Left kidney (tissue), 1 donor: ENCODE measurements at regions not wholly inside any gene's neighbourhood (a gene's known extent, or its start where the extent isn't known, plus 50 kb on each side); places are given as distances from the start of the nearest gene placed in this dataset.
A peak's percentile ranks its signal among the peaks of the same experiment; 100 is the strongest.
"Not testable (repeated sequence)": the region's sequence is repeated elsewhere in the genome, so short reads cannot be mapped to it uniquely, and the experiment has no call there.

ENCODE experiments used
- DNase-seq: peaks from one replicate; pipeline ENCODE4 v3.0.0-alpha.2; 2013

DNA sequence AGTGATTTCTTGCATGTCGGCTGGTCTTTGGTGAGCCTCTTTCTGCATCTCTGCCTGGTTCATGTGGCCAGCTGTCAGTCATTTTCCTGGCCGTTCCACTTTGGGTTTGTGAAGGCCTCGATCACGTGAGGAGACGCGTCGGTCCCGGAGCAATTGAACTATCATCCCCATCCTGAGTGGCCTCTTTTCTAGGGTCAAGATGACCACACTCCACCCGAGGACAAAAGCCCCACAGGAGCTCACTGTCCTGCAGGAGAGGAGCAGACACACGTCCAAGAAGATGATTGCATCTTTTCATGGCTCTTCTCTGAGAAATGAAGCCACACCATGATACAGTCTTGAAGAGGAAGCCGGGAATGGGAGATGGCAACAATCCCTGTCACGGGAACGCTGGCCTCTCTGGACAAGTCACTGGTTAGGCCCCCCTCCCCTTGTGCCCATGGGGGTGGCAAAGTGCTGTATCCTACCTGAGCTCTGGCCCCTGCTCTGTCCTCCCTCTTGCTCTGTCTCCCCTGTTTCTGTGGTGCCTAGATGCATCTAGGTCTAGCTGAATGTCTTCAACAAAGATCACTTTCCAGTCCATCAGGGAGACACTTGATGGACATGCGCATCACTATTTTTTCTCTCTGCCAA is 291.4 kb upstream of the ZNF337 start:
- not testable (repeated sequence) for DNase-seq

DNA sequence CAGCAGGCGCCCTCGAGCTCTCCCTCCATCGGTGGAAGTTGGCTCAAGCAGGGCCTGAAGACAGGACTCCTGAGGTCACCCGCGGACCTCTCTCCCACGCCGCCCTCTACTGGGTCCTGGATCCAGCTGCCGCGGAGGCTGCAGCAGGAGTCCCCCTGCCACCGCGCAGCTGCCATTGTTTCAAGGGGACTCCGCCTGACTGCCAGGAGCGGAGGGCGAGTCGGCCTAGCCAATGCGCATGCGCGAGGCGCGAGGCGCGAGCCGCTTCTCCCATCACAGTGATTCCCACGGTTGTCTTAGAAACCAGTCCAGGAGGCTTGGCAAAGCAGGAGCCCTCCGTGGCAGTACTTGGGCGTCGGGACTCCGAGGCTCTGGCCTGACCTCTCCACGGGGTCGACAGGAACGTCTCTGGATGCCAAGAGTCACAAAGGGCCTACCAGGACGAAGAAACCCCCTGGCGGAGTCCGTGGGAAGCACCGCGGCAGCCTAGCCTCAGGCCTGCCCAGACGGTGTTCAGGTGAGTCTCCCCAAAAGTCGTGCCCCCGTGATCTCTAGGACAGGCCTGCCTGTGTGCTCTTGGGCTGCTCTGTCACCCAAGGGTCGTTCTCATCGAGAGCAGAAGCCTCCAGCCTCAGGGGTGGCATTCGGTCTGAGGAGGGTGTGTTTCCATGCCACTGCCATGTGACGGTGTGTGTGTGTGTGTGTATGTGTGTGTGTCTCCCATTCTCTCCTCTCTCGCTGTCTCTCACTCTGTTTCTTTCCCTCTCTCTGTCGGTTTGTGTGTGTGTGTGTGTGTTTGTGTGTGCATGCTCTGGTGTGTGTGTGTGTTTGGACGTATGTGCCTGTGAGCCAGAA is 290.6 kb upstream of the ZNF337 start:
- DNase-seq = no peak

DNA sequence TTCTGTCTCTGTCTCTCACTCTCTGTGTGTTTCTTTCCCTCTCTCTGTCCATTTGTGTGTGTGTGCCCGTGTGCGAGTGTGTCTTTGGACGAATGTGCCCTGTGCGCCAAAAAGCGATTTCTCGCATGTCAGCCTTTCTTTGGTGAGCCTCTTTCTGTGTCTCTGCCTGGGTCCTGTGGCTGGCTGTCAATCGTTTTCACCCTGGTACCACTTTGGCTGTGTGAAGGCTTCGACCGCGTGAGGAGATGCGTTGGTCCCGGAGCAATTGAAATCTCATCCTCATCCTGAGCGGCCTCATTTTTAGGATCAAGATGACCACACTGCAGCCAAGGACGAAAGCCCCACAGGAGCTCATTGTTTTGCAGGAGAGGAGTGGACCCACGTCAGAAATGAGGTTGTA is 288.9 kb upstream of the ZNF337 start:
- no peak for DNase-seq

DNA sequence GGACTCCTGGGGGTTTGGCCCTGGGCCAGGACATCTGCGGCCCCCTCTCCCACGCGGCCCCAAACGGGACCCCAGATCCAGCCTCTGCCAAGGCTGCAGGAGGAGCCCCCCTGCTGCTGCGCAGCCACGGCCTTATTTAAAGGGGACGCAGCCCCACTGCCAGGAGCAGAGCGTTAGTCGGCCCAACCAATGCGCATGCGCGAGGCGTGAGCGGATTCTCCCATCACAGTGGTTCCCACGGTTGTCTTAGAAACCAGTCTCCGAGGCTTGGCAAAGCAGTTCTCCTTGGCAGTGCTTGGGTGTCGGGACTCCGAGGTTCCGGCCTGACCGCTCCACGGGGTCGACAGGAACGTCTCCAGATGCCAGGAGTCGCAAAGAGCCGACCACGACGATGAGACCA is 288.3 kb upstream of the ZNF337 start:
- no peak for DNase-seq

DNA sequence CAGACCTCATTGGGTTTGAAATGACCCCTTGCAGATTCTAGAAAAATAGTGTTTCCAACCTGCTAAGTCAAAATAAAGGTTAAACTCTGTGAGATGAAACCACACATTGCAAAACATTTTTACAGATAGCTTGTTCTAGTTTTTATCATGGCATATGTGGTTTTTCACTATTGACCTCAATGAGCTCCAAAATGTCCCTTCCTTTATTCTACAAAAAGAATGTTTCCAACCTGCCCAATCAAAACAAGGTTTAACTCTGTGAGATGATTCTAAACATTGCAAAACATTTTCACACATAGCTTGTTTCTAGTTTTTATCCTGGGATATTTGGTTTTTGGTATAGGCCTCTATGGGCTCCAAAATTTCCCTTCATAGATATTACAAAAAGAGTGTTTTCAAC is 286.0 kb upstream of the ZNF337 start:
- not testable (repeated sequence) for DNase-seq

DNA sequence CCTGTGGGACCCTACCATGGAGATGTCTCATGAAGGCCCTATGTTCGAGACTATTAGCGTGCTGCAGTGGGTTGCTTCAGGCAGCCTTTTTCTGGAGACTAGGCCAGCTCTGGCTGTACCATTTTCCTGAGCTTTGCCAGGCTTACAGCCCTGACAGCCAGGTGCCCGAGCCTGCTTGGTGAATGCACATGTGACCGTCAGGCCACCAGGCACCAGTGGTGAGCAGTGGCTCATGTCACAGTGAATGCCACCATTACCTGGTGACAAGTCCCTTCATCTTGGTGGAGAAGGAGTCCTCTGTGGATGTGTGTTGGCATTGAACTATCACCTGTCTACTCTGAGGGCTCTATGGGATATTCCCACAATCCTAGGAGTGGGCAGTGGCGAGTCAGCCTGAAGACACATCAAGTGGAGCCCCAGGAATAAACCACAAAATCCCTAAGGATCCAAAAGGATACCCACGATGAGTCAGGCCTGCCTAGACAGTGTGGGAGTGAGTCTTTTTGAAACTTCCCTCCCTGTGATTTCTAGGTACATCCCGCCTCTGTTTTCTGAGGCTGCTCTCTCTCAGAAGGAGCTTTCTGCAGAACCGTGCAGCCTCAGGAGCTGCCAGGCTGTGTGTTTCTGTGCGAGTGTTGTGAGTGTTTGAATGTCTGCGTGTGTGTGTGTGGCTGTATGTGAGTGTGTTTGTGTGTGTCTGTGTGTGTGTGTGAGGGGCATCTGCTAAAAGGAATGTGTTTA is 282.0 kb upstream of the ZNF337 start:
- DNase-seq = not testable (repeated sequence)

DNA sequence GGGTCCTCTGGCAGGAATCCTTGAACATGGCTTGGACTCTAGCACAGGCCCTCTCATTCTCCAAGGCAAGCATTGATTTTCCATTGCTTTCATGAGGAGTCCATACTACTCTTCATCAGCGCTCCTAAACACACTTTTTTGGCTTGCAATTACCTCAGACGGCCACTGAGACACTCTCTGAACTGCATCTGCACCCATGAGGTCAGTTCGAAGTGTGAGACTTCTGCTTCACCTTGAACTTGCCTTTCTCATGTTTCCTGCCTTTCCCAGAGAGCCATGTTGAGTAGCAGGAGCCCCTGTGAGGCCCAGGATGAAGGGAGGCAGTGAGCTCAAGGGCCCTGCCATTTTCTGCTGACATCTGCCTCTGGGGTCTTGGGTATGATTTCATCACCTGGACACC is 279.2 kb upstream of the ZNF337 start:
- DNase-seq = not testable (repeated sequence)

DNA sequence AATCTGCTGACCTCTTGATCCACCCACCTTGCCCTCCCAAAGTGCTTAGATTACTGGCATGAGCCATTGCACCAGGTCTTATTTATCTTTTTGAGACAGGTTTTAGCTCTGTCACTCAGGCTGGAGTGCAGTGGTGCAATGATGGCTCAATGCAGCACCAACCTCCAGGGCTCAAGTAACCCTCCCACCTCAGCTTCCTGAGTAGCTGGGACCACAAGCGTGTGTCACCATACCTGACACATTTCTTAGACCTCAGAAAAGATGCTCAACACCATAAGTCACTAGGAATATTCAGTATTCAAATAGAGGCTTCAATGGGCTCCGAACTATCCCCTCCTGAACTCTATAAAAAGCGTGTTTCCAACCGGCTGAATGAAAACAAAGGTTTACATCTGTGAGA is 268.6 kb upstream of the ZNF337 start:
- DNase-seq = not testable (repeated sequence)

DNA sequence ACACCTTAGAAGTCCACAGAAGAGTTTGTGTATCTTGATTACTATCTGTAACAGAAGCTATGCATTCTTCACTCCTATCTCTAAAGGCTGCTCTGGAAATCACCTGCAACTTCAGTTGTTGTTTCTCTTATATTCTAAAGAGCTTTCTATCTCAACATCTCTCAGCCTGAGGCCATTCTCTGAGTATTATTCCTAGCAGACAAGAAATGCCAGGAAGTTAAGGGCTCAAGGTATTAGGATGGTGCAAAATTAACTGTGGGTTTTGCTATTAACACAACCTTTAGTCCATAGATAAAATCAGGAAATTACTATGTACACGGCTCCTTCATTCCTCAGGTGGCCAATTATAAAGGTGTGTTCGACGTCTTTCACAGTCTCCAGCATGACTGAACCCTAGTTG is 257.2 kb upstream of the ZNF337 start:
- DNase-seq = not testable (repeated sequence)

DNA sequence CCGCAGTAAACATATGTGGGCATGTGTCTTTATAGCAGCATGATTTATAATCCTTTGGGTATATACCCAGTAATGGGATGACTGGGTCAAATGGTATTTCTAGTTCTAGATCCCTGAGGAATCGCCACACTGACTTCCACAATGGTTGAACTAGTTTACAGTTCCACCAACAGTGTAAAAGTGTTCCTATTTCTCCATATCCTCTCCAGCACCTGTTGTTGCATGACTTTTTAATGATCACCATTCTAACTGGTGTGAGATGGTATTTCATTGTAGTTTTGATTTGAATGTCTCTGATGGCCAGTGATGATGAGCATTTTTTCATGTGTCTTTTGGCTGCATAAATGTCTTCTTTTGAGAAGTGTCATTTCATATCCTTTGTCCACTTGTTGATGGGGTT is 238.6 kb upstream of the ZNF337 start:
- DNase-seq = not testable (repeated sequence)

DNA sequence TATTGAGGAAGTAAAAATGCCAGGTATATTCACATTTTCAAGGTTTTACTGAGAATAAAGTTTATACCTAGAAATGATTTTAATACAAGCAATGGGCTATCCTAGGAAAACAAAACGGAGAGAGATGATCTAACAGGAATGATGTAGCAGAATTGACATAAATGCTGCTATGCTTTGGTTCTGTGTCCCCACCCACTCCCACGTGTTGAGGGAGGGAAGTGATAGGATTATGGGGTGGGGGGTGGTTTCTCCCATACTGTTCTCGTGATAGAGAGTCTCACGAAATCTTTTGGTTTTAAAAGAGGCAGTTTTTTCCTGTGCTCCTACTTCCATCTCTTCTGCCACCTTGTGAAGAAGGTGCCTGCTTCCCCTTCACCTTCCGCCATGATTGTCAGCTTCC is 236.2 kb upstream of the ZNF337 start:
- not testable (repeated sequence) for DNase-seq

DNA sequence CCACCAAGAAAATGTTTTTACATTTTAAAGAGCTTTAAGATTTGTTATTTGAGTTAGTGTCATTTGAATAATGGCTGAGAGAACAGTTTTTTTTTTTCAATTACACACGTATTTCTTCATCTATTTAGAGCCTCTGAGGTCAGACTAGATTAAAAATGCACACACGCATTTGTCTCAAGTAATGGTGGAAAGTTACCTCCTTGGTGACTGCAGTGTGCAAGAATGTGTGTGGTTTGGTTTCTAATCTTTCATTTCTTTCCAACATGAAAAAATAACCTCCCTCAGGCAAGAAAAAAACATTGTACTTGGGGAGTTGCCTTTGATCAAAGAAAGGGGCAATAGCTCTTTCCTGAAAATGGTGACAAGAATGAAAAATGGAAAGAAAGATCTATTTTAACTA is 235.5 kb upstream of the ZNF337 start:
- DNase-seq = not testable (repeated sequence)

DNA sequence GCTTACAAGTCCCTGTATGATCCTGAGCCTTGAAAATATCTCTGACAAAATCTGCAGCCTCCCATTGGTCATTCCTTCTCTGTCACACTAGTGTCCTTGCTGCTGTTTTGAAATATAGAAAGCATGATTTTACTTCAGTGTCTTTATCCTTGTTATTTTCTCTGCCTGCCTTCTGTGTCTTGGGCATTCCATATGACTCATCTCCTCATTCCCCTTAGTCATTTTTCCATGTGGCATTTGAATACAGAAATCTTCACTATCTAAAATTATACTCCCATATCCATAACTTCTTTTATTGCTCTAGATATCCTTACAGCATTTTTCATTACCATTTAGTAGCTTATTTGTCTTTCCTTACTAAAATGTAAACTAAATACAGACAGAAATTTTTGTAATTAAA is 205.7 kb upstream of the ZNF337 start:
- not testable (repeated sequence) for DNase-seq

DNA sequence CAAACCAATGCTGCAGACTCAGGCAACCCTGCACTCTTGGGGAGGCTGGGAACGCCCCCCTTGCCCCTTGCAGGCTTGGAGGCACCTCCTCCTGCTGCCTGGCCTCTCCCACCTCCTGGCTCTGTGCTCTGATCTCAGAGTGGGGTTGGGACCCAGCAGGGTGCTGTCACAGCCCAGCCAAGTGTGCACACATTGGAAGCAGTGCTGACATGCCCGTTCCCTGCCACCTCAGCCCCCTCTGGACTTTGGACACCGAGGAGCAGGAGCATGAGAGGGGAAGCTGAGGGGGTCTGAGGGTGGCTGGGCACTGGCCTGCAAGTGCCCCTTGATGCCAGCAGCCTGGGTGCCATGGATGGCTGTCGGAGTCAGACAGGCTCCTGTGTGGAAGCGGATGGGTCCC is 202.0 kb upstream of the ZNF337 start:
- DNase-seq = not testable (repeated sequence)

DNA sequence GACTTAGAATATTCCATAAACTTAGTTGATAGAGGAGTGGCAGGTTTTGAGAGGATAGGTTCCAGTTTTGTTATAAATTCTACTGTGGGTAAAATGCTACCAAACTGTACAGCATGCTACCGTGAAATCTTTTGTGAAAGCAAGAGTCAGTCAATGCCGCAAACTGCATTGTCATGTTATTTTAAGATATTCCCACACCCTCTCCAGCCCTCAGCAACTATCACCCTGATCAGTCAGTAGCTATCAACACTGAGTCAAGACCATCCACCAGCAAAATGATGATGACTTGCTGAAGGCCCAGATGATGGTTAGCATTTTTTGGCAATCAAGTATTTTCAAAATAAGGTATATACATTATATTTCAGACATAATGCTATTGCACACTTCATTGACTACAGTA is 182.4 kb upstream of the ZNF337 start:
- DNase-seq = not testable (repeated sequence)

DNA sequence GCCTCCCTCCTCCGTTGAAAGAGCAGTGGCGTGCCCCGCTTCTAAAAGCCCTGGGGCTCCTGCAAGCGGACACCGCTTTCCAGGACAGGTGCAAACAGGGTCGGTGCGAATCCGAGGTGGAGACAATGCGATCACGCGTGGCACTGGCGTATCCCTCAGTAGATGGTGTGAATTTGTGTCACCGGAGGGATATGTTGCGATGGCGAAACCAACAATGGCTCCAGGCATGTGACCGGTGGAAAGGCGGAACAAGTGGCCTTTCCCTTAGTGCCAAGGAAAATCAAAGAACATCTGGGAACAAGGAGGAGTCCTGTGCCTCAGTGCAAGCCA is 172.0 kb upstream of the ZNF337 start:
- DNase-seq = not testable (repeated sequence)

DNA sequence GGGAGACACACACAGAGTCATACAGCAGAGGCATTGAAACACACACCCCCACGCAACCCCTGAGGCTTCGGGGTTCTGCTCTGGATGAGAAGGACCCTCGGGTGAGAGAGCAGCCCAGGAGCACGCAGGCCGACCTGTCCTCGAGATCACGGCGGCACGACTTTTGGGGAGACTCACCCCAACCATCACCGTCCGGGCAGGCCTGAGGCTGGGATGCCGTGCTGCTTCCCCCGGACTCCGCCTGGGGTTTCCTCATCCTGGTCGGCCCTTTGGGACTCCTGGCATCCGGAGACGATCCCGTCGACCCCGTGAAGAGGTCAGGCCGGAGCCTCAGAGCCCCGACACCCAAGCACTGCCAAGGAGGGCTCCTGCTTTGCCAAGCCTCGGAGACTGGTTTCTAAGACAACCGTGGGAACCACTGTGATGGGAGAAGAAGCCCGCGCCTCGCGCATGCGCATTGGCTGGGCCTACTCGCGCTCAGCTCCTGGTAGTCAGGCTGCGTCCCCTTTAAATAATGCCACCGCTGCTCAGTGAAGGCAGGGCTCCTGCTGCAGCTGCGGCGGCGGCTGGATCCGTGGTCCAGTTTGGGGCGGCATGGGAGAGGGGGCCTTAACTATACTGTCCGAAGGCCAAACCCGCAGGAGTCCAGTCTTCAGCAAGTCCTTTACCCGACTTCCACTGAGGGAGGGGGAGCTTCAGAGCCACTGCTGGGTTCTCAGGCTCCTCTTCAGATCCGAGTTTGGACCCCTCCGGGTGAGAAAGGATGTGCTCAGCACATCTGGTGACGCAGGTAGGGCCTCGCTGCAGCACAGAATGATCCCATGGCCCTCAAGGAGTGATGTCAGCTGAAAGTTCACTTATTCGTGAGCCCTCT is 171.4 kb upstream of the ZNF337 start:
- DNase-seq = peak; percentile 63

DNA sequence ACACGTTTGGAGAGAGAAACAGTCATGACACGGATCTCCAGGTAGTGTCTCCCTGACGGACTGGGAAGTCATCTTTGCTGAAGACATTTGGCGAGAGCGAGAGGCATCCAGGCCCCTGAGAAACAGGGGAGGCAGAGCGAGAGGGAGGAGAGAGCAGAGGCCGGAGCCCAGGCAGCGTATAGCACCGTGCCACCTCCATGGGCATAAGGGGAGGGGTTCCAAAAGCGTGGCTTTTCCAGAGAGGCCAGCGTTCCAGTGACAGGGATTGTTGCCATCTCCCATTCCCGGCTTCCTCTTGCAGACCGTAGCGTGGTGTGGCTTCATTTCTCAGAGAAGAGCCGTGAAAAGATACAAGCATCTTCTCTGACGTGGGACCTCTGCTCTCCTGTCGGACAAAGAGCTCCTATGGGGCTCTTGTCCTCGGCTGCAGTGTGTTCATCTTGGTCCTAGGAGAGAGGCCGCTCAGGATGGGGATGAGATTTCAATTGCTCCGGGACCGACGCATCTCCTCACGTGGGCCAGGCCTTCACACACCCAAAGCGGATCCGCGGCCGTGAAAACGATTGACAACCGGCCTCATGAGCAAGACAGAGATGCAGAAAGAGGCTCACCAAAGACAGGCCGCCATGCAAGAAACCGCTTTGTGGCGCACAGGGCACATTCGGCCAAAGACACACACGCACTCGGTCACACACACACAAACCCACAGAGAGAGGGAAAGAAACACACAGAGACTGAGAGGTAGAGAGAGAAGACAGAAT is 170.5 kb upstream of the ZNF337 start:
- DNase-seq = not testable (repeated sequence)

DNA sequence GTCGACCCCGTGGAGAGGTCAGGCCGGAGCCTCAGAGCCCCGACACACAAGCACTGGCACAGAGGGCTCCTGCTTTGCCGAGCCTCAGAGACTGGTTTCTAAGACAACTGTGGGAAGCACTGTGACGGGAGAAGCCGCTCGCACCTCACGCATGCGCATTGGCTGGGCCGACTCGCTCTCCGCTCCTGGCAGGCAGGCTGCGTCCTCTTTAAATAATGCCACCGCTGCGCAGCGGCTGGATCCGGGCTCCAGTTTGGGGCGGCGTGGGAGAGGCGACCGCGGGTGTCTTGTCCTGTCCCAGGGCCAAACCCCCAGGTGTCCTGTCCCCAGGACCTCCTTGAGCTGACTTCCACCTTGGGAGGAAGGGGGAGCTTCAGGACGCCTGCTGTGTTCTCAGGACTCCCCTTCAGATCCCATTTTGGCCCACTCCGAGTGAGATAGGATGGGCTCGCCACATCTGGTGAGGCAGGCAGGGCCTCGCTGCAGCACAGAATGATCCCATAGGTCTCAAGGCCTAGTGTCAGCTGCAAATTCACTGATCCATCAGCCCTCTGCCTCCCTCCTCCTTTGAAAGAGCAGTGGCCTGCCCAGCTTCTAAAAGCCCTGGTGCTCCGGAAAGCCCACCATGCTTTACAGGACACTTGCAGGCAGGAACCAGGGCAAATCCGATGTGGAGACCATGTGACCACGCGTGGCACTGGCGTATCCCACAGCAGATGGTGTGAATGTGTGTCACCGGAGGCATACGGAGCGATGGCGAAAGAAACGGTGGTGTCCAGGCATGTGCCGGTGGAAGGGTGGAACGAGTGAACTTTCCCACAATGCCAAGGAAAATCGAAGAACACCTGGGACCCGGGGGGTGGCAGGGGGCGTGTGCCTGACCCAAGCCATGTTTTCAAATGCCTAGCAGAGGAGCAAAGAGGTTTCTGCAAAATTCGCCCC is 169.3 kb upstream of the ZNF337 start:
- peak; percentile 70 for DNase-seq
